CD4-positive, alpha-beta T cell treated with Interleukin-1 beta for 1 hour (primary cell): ENCODE measurements at regions not wholly inside any gene's neighbourhood (a gene's known extent, or its start where the extent isn't known, plus 50 kb on each side); places are given as distances from the start of the nearest gene placed in this dataset.
"Not testable (repeated sequence)": the region's sequence is repeated elsewhere in the genome, so short reads cannot be mapped to it uniquely, and the experiment has no call there.

Experiments
- DNase-seq, 2 donors: peaks; one replicate each; pipeline ENCODE4 v3.0.0-alpha.2; 2020 to 2022

GRCh38 chr6:120348926-120349325 is 985.4 kb downstream of the TBC1D32 start:
- no peak for DNase-seq

GRCh38 chr6:120328521-120328920 is 979.0 kb upstream of the MAN1A1 start:
- no peak for DNase-seq

- no peak for DNase-seq
These were observed 971.1 kb upstream of the MAN1A1 start for GRCh38 chr6:120320481-120321162.

GRCh38 chr6:120304223-120304622 is 954.7 kb upstream of the MAN1A1 start:
- no peak for DNase-seq

- DNase-seq = no peak
These were observed 954.0 kb upstream of the MAN1A1 start for GRCh38 chr6:120303527-120303926.

GRCh38 chr6:120302041-120302440 is 952.5 kb upstream of the MAN1A1 start:
- DNase-seq = no peak

GRCh38 chr6:120290964-120291363 is 941.4 kb upstream of the MAN1A1 start:
- DNase-seq = no peak

- no peak for DNase-seq
These were observed 932.4 kb upstream of the MAN1A1 start for GRCh38 chr6:120282005-120282404.

- no peak for DNase-seq
These were observed 930.1 kb upstream of the MAN1A1 start for GRCh38 chr6:120279466-120280167.

- DNase-seq = no peak
These were observed 929.3 kb upstream of the MAN1A1 start for GRCh38 chr6:120278689-120279396.

GRCh38 chr6:120274547-120274946 is 925.0 kb upstream of the MAN1A1 start:
- DNase-seq = peak in 1 of 2 donors; percentile 4

GRCh38 chr6:120273411-120273810 is 923.9 kb upstream of the MAN1A1 start:
- DNase-seq = no peak

- no peak for DNase-seq
These were observed 922.5 kb upstream of the MAN1A1 start for GRCh38 chr6:120272038-120272437.

- DNase-seq = not testable (repeated sequence)
These were observed 918.7 kb upstream of the MAN1A1 start for GRCh38 chr6:120268256-120268655.

GRCh38 chr6:120262354-120262753 is 912.8 kb upstream of the MAN1A1 start:
- no peak for DNase-seq

- no peak for DNase-seq
These were observed 911.1 kb upstream of the MAN1A1 start for GRCh38 chr6:120260636-120261035.

GRCh38 chr6:120254651-120255050 is 905.1 kb upstream of the MAN1A1 start:
- no peak for DNase-seq

GRCh38 chr6:120248451-120248850 is 898.9 kb upstream of the MAN1A1 start:
- DNase-seq = no peak

- no peak for DNase-seq
These were observed 887.7 kb upstream of the MAN1A1 start for GRCh38 chr6:120237221-120237620.

GRCh38 chr6:120230008-120230407 is 880.4 kb upstream of the MAN1A1 start:
- no peak for DNase-seq

GRCh38 chr6:120228297-120228696 is 878.7 kb upstream of the MAN1A1 start:
- DNase-seq = no peak

GRCh38 chr6:120219339-120219738 is 869.8 kb upstream of the MAN1A1 start:
- DNase-seq = no peak

GRCh38 chr6:120214088-120214499 is 864.5 kb upstream of the MAN1A1 start:
- no peak for DNase-seq
